LoVo (cell line): ENCODE measurements at regions not wholly inside any gene's neighbourhood (a gene's known extent, or its start where the extent isn't known, plus 50 kb on each side); places are given as distances from the start of the nearest gene placed in this dataset.

Source experiments
- DNase-seq: peaks from one replicate; pipeline ENCODE4 v3.0.0-alpha.2; 2016; ENCODE audit warnings: low spot score

- DNase-seq, result no peak
Measured at GRCh38 chr4:14792702-14793227, 209.5 kb upstream of the CPEB2 start.

GRCh38 chr4:14800977-14801376, 201.3 kb upstream of the CPEB2 start:
- DNase-seq, result no peak

GRCh38 chr4:14802596-14802995, 199.7 kb upstream of the CPEB2 start:
- DNase-seq, result no peak

GRCh38 chr4:14807856-14808255, 194.4 kb upstream of the CPEB2 start:
- no peak for DNase-seq

GRCh38 chr4:14809203-14809602, 193.1 kb upstream of the CPEB2 start:
- no peak for DNase-seq

- DNase-seq, result no peak
Measured at GRCh38 chr4:14810121-14810520, 192.2 kb upstream of the CPEB2 start.

- DNase-seq, result no peak
Measured at GRCh38 chr4:14810568-14810967, 191.7 kb upstream of the CPEB2 start.

- DNase-seq, result no peak
Measured at GRCh38 chr4:14812101-14812500, 190.2 kb upstream of the CPEB2 start.

GRCh38 chr4:14816623-14817261, 185.5 kb upstream of the CPEB2 start:
- no peak for DNase-seq

GRCh38 chr4:14824189-14824588, 178.1 kb upstream of the CPEB2 start:
- no peak for DNase-seq

GRCh38 chr4:14827111-14827510, 175.2 kb upstream of the CPEB2 start:
- DNase-seq, result no peak

GRCh38 chr4:14829795-14830194, 172.5 kb upstream of the CPEB2 start:
- no peak for DNase-seq

- no peak for DNase-seq
Measured at GRCh38 chr4:14831416-14831815, 170.9 kb upstream of the CPEB2 start.

- no peak for DNase-seq
Measured at GRCh38 chr4:14833053-14833452, 169.2 kb upstream of the CPEB2 start.

GRCh38 chr4:14834382-14834781, 167.9 kb upstream of the CPEB2 start:
- no peak for DNase-seq

- DNase-seq, result no peak
Measured at GRCh38 chr4:14835288-14835687, 167.0 kb upstream of the CPEB2 start.

GRCh38 chr4:14835708-14836425, 166.4 kb upstream of the CPEB2 start:
- no peak for DNase-seq

- no peak for DNase-seq
Measured at GRCh38 chr4:14837860-14838259, 164.4 kb upstream of the CPEB2 start.

- DNase-seq, result peak; percentile 85
Measured at GRCh38 chr4:14841801-14842768, 160.2 kb upstream of the CPEB2 start.

- DNase-seq, result no peak
Measured at GRCh38 chr4:14842964-14843630, 159.2 kb upstream of the CPEB2 start.

GRCh38 chr4:14844061-14844460, 158.2 kb upstream of the CPEB2 start:
- no peak for DNase-seq

GRCh38 chr4:14848229-14848628, 154.1 kb upstream of the CPEB2 start:
- DNase-seq, result no peak
